HK-2 (cell line): ENCODE measurements at regions not wholly inside any gene's neighbourhood (a gene's known extent, or its start where the extent isn't known, plus 50 kb on each side); places are given as distances from the start of the nearest gene placed in this dataset.
"Not testable (repeated sequence)": the region's sequence is repeated elsewhere in the genome, so short reads cannot be mapped to it uniquely, and the experiment has no call there.

Experiments
- DNase-seq: peaks from one replicate; pipeline ENCODE4 v3.0.0-alpha.2; 2018; ENCODE audit not compliant: unreplicated experiment

DNA sequence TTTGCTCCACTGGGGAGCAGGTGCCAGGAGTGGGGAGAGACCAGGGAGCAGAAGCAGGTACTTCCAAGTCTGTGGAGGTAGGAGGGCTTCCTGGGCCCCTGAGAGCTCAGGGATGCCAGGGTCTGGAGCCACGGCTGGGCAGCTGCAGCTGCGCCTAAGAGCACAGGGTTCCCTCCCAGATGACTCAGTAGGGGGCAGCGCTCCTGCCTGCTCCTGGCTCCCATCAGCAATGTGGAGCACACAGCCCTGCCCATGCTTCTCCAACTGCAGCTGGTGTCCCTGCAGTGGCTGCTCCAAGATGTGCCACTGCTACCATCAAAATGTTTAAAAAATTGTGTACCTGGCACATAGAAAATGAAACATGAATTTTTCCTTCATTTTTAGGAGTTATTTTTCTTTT, 1028.2 kb downstream of the PCDH7 start:
- DNase-seq: no peak

DNA sequence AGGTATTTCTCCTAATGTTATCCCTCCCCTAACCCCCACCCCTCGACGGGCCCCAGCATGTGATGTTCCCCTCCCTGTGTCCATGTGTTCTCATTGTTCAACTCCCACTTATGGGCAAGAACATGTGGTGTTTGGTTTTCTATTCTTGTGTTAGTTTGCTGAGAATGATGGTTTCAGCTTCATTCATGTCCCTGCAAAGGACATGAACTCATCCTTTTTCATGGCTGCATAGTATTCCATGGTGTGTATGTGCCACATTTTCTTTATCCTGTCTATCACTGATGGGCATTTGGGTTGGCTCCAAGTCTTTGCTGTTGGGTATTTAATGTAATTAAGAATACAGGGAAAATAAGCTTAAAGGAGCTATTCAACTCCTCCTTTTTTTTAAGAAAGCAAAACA, 1030.4 kb downstream of the PCDH7 start:
- not testable (repeated sequence) for DNase-seq

DNA sequence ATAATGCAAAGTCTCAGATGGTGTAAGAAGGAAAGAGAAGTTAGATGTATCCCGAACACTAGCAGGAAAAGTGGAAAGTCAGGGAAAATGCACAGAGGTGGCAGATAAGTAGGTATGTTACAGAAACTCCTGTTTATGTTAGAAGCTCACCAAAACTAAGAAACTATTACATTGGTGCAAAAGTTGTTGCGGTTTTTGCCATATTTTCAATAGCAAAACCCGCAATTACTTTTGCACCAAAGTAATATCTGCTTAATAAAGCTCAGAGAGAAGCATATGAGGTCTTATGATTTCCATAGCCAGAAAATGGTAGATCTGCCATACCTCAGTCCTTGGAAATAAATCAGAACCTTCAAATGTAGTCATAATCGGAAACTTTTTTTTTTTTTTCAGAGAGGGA, 1035.6 kb downstream of the PCDH7 start:
- DNase-seq: no peak

DNA sequence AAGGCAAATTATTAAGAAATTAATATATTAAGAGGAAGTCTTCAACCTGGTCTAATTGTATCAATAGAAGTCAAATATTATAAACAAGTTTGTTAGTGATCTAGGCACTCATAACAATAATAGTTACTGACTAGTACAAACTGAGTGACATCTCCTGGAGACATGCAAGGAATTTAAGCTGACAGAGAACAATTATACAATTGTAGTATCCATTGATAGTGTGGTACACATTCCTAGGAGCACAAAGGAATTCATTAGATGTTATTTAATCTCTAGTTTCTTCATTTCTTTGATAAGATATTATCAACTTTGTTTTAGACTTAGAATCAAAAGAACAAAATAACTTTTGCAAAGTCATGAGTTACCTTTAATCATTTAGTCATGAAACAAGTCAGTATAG, 1048.6 kb downstream of the PCDH7 start:
- no peak for DNase-seq

DNA sequence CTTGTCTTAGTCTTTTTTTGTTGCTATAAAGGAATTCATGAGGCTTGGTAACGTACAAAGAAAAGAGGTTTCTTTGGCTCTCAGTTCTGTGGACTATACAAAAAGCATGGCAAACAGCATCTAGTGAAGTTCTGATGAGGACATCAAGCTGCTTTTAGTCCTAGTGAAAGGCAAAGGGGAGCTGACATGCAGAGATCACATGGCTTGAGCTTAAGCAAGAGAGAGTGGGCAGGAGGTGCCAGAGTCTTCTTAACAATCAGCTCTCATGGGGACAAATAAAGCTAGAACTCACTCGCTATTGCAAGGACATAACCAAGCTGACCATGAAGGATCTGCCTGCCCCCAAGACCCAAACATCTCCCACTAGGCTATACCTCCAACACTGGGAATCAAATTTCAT, 1063.1 kb downstream of the PCDH7 start:
- DNase-seq: no peak

DNA sequence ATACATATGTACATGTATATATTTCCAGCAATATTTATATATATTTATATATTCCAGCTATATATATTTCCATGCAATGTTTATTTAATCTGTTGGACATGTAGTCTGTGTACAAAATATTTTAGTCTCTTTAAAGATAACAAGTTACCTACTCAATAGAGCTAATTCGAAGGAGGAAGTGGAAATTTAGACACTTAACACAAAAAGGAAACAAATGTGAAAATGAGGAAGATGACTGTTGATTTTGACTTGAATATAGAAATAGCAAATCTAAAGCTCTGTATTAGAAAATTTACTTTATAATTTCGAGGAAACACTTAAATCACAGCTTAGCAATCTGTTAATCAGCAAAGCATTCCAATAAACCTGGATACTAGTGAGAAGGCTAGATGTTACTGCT, 1064.4 kb downstream of the PCDH7 start:
- no peak for DNase-seq

DNA sequence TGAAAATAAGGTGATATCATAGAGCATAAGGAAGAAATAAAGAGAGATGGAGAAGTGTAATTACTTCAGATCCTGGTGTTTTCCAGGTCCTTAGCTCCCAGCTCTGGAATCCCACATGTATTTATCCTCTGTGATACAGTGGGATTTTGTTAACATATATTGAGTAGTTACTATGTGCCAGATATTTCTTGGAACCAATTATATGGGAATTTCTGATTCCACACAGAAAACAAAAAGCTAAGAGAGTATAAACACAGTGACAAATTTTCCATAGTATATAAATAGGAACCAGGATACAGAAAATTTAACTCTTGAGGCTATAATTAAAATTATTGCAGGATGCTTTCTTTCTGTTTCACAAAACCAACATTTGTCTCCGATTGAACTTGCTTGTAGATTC, 1067.5 kb downstream of the PCDH7 start:
- no peak for DNase-seq

DNA sequence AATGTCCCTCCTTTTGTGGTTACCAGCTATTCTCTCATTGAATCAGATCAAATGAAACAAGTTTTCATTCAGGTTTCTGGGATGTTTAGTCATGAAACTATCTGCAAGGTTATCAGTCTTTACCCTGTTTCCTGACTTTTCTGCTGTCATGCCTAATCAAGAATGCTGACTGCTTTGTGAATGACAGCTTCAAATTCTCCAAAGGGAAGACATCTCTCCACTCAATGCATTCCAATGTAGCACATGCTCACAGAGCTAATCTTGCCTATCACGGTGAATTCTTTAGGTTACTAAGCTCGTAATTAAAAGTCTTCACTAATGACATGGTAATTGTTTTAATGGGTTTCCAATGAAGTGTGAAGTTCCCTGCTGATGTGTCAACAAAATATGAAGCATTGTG, 1068.5 kb downstream of the PCDH7 start:
- DNase-seq: no peak

DNA sequence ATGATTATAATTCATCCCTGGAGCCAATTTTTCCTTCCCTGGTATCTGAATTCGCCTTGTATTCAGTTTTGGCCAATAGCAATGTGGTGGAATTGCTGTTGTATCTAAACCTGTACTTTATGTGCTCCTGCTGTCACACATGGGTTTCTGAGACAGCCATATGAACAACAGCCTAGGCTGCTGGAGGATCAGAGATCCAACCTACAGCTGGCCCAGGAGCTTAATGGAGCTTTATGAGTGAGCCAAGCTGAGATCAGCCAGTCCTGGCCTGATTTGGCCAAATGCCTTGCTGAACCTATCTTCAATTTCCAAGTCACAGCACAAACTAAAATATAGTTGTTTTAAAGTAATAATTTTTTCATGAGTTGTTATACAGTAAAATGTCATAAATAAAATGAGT, 1071.5 kb downstream of the PCDH7 start:
- no peak for DNase-seq

DNA sequence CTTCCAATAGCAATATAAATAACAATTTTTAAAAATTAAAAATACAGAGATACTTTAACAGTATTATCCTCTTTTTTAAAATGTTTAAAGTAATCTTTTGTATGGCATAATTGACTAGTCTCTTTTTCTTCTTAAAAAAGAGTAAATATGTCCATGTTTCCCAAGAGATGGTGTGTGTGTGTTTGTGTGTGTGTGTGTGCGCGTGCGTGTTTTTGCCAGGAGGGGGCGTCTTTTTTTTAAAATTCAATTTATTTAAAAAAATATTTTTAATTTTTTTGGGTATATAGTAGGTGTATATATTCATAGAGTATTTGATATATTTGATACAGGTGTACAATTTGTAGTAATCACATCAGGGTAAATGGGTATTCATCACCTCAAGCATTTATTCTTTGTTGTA, 1073.7 kb downstream of the PCDH7 start:
- no peak for DNase-seq

DNA sequence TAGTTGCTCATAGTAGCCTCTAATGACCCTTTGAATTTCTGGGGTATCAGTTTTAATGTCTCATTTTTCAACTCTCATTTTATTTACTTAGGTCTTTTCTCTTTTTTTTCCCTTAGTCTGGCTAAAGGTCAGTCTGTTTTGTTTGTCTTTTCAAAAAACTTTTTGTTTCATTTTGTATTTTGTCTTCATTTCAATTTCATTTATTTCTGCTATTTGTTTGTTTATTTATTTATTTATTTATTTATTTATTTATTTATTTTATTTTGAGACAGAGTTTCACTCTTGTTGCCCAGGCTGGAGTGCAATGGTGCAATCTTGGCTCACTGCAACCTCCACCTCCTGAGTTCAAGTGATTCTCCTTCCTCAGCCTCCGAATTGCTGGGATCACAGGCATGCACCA, 1076.9 kb downstream of the PCDH7 start:
- not testable (repeated sequence) for DNase-seq

DNA sequence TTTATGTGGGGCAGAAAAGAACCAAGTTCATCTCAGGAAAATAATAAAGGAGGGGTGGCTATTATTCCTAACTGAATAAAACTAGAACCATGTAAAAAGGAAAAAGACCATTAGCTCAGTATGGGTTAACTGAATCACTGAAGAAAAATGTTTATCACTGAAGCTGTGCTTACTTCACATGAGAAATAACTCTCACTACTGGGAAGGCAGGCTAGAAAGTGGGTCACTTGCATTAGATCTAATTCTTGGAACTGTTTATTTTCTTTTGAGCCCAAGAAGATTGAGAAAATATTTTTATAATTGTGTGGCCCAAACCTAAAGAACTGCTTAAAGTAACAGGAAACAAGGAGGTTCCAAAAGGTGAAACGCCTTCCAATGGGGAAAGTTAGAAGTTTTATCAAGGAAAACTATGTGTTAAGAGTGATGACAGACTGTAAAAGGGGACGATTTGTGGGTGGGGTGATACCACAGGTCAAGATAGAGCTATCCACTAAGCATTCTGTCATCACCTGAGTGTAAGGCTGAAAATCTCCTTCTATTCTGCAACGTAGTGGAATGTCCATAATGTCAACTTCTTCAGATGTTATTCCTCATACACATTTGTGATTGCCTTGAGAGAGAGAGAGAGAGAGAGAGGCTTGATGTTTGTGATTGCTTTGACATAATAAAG, 1083.5 kb downstream of the PCDH7 start:
- no peak for DNase-seq

DNA sequence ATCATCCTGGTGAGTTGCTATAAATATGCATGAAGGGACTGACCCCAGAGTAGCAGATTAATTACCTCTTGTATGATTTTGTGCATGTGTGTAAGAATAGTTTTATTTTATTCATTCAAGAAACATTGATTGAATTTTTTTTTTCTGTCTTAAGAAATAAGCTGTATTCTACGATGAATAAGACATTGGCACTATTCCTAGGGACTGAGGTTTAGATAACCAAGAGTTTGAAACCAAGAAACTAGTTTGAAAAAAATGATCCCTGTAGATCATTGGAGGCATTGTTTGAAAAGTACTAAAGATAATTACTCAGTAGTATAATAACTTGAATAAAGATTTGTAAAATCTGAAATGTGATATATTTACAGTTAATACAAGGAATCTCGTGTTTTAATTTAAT, 1086.9 kb downstream of the PCDH7 start:
- no peak for DNase-seq

DNA sequence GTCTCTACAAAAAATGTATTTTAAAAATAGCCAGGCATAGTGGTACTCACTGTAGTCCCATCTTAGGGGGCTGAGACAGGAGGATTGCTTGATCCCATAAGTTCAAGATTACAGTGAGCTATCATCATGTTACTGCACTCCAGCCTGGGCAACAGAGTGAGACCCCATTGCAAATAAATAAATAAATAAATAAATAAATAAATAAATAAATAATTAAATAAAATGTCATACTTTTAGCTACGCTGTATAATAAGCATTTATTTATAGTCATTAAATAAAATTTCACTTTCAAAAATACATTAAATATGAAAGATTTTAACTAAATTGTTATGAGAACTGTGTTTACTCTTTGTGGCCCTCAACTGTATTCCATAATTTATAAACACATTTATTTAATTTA, 1124.2 kb downstream of the PCDH7 start:
- DNase-seq: no peak

DNA sequence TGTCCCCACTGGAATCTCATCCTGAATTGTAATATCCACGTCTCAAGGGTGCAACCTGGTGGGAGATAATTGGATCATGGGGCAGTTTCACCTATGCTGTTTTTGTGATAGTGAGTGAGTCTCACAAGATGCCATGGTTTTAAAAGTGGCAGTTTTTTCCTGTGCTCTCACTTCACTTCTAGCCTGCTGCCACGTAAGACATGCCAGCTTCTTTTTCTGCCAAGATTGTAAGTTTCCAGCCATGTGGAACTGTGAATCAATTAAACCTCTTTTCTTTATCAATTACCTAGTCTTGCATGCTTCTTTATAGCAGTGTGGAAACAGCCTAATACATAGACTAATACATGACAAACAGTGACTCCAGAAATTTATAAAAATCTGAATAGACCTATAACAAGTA, 1131.8 kb downstream of the PCDH7 start:
- DNase-seq: no peak

DNA sequence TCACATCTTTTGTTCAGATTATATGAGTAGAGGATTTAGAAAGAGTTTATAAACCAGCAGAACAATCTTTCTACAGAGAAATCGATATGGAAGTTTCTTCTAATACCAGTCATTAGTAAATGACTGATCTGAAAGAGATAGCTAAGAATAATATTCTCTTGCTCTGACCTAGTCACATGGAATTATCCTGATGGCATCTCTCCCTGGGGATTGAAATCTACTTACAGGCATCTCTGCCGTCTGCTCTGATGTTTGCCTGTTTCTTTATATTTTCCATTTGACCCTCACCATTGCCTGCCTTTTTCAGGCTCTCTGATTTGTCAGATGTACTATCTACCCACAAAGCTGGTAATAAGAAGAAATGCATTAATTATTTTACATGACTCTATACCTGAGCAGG, 1157.3 kb downstream of the PCDH7 start:
- DNase-seq: no peak

DNA sequence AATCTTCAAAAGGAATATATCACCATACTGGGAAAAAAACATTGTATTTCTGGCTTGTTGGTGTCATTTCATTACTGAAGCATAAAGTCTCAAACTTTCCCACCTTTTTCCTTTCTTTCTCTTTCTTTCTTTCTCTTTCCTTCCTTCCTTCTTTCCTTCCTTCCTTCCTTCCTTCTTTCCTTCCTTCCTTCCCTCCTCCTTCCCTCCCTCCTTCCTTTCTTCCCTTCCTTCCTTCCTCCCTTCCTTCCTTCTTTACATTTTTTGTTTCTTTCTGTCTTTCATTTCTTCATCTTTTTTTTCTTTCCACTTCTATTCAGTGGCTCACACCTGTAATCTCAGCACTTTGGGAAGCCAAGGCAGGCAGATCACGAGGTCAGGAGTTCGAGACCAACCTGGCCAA, 1160.7 kb downstream of the PCDH7 start:
- DNase-seq: not testable (repeated sequence)

DNA sequence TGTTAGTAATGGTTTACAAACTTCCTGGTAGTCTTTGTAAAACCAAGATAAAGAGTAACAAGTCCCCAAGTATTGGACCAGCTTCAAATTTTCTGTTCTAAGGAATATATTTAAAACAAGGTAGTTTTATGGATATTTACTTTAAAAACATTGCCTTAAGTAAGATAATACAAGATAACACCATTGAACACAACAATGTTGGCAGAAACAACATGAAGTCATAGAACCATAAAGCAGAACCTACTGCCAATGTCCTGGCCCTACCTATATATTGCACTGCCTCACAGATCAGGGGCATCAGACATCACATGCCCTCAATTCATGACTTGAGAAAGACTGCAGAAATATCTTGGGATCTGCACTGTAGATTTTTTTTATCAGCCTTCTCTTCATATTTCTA, 1176.2 kb downstream of the PCDH7 start:
- no peak for DNase-seq

DNA sequence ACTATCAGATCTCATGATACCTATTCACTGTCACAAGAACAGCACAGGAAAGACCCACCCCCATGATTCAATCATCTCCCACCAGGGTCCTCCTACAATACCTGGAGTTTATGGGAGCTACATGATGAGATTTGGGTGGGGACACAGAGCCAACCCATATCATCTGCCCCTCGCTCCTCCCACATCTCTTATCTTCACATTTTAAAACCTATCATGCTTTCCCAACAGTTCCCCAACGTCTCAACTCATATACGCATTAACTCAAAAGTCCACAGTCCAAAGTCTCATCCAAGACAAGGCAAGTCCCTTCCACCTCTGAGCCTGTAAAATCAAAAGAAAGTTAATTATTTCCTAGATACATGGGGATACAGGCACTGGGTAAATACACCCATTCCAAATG, 1185.2 kb downstream of the PCDH7 start:
- no peak for DNase-seq

DNA sequence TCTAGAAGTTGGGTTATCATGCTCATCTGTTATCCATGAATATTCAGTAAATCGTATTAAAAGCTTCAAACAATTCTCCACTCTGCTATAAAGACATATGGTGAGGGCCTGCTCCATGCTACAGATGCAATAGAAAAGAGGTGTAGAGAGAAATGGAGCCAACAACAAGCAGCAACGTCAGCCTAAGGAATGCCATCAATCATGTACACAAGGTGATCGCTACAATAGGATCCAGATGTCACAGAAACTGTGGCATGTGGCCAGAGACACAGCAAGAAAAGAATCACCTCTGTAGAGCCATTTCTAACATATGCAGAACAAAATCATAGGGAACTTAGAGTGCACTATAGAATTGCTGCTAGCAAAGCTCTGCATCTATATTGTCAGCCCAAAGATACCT, 1188.1 kb downstream of the PCDH7 start:
- DNase-seq: no peak

DNA sequence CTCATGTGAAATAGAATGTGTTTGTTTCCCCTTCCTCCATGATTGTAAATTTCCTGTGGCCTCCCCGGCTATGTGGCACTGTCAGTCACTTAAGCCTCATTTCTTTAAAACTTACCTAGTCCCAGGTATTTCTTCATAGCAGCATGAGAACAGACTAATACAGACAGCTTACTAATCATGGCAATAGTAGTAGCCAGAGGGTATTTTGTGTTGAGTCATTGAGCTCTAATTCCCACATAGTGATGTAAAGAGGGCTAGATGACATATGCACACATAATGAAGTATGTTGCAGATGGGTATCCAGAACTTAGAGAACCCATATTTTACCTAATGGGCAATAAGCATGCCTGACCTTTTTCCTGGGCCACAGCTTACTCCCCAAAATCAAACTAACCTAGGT, 1197.2 kb downstream of the PCDH7 start:
- DNase-seq: no peak

DNA sequence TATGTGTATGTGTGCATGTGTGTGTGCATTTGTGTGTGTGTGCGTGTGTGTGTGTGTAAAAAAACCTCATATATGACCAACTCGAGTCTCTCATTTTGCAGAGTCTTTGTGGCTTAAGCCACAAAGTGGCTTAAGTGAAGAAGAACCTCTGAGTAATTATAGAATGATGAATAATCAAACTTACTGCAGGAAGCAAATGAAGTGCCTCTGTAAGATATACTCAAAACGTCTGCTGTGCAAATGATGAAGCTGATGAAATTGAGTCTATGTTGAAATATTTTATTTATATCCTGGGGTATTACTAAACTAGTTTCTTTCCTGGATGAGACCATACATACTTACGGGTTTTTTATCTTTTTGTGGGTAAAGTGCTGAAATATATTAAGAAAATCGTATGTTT, 1198.7 kb downstream of the PCDH7 start:
- no peak for DNase-seq

DNA sequence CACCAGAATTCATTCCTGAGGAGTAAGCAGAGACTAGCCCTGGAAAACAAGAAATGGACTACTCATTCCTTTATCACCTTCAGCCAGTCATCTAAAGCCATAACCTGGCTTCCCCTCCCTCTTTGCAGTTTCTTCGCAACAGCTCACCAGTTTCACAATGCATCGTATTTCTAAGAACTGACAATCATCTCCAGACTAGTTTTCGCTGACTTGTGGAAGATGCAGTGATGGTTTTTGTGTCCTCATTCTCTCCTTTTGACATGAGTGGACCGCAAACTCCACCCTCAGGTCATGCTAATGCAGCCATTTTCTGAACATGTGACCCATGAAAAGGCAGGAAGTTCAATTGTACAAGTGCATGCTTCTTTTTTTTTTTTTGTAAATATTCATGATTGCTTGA, 1203.5 kb downstream of the PCDH7 start:
- no peak for DNase-seq

DNA sequence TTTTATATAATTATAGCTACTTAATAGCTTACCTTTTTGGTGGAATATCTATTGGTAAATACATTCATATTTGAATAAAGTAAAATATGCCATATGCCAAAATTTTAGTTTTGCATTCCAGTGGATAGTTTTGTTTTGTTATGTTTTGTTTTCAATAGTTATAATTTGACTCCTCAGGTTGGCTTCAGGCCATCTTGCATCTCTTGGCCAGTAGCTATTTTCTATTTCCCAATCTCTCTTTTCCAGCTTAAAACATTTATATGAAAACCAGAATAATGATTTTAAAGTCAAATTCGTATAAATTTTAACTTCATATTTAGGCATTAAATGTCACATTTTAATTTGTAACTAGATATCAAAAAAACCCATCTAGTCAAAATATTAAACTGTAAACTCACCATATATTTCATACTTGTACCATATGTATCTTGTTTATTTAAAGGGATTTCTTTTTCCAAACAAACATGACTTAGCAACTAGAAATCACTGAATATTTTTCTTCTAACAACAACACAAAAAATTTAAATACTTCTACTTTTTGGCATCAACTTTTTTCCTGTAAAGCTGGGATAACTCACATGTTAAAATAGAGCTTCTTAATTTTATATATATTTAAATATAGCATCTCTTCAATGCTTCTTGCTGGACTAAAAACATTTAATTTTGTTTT, 1209.6 kb downstream of the PCDH7 start:
- DNase-seq: no peak
